HG02571 (cell line): ENCODE measurements at regions not wholly inside any gene's neighbourhood (a gene's known extent, or its start where the extent isn't known, plus 50 kb on each side); places are given as distances from the start of the nearest gene placed in this dataset.

Source experiments
- ATAC-seq: cut with Tn5 transposase; IDR thresholded peaks from one replicate; pipeline ENCODE4 v1.9.1; 2021; ENCODE audit warnings: mild to moderate bottlenecking, moderate library complexity; ENCODE audit not compliant: unreplicated experiment

GRCh38 chr6:14722001-14722562, 523.8 kb upstream of the JARID2 start:
- no peak for ATAC-seq

- ATAC-seq: no peak
Observed at GRCh38 chr6:14722704-14723103, 523.2 kb upstream of the JARID2 start.

GRCh38 chr6:14723535-14724086, 522.3 kb upstream of the JARID2 start:
- no peak for ATAC-seq

GRCh38 chr6:14724549-14724948, 521.3 kb upstream of the JARID2 start:
- no peak for ATAC-seq

GRCh38 chr6:14726816-14727493, 518.9 kb upstream of the JARID2 start:
- no peak for ATAC-seq

GRCh38 chr6:14727494-14728395, 518.1 kb upstream of the JARID2 start:
- ATAC-seq: no peak

GRCh38 chr6:14728396-14729024, 517.4 kb upstream of the JARID2 start:
- no peak for ATAC-seq

- ATAC-seq: no peak
Observed at GRCh38 chr6:14729129-14729871, 516.6 kb upstream of the JARID2 start.

- ATAC-seq: no peak
Observed at GRCh38 chr6:14730654-14731053, 515.2 kb upstream of the JARID2 start.

GRCh38 chr6:14731611-14732010, 514.3 kb upstream of the JARID2 start:
- ATAC-seq: no peak

GRCh38 chr6:14732226-14732843, 513.5 kb upstream of the JARID2 start:
- ATAC-seq: no peak

GRCh38 chr6:14732844-14733757, 512.8 kb upstream of the JARID2 start:
- ATAC-seq: no peak

- ATAC-seq: no peak
Observed at GRCh38 chr6:14734052-14734415, 511.8 kb upstream of the JARID2 start.

- peak; percentile 75 for ATAC-seq
Observed at GRCh38 chr6:14734416-14735340, 511.2 kb upstream of the JARID2 start.

- no peak for ATAC-seq
Observed at GRCh38 chr6:14735956-14736486, 509.8 kb upstream of the JARID2 start.

GRCh38 chr6:14736554-14736953, 509.3 kb upstream of the JARID2 start:
- no peak for ATAC-seq

GRCh38 chr6:14738497-14738896, 507.4 kb upstream of the JARID2 start:
- no peak for ATAC-seq

GRCh38 chr6:14738933-14739332, 506.9 kb upstream of the JARID2 start:
- no peak for ATAC-seq
